GM18505 (cell line): ENCODE measurements at regions not wholly inside any gene's neighbourhood (a gene's known extent, or its start where the extent isn't known, plus 50 kb on each side); places are given as distances from the start of the nearest gene placed in this dataset.
"Not testable (repeated sequence)": the region's sequence is repeated elsewhere in the genome, so short reads cannot be mapped to it uniquely, and the experiment has no call there.

Source experiments
- ATAC-seq: cut with Tn5 transposase; IDR thresholded peaks from one replicate; pipeline ENCODE4 v1.9.1; 2021; ENCODE audit not compliant: unreplicated experiment
- POLR2A ChIP-seq: IDR thresholded peaks from 4 replicates; pipeline ENCODE4 v1.6.1; 2011; ENCODE audit warnings: borderline replicate concordance; ENCODE audit not compliant: insufficient read depth, insufficient read length; ENCODE audit errors: extremely low read depth

DNA sequence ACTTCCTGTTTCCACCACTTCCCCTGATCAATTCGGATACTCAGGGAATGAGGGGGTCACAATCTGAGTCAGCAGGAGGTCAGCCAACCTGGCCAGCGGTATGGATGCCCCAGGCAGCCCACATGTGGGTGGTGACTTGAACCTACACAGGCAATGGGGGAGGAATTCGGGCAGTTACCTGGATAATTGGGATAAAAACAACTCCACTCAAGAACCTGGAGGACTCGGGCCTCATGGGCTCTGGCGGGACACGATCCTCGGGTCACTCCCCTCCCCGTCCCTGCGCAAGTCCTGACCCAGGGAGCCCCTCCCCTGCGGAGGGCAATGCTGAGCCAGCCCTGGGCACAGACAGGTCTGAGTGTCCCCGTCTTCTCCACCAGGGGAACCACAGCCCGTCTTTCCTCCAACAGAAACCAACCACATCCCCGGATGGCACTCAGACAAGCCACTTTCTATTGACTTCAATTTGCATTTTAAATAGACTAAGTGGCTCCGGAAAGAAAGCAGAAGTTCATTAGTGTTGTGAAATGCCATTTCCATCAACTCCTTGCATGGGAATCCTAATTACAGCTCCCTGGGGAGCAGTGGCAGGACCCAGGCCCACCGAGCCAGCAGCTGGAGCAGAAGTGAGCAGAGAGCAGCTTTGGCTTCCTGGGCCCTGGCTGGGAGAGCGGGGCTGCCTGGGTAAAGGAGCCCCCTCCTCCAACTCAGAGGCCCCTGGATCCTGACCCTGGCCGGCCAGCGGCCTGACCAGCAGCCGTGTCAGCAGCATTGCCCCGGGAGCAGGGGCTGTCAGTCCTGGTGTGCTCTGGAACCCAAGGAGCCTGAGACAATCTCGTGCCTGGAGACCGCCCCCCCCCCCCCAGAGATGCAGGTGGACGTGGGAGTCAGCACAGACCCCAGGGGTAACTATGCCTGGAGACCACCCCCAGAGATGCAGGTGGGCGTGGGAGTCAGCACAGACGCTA, 374.1 kb downstream of the ADGRD1 start:
- no peak for TF ChIP-seq POLR2A
- ATAC-seq, result no peak

DNA sequence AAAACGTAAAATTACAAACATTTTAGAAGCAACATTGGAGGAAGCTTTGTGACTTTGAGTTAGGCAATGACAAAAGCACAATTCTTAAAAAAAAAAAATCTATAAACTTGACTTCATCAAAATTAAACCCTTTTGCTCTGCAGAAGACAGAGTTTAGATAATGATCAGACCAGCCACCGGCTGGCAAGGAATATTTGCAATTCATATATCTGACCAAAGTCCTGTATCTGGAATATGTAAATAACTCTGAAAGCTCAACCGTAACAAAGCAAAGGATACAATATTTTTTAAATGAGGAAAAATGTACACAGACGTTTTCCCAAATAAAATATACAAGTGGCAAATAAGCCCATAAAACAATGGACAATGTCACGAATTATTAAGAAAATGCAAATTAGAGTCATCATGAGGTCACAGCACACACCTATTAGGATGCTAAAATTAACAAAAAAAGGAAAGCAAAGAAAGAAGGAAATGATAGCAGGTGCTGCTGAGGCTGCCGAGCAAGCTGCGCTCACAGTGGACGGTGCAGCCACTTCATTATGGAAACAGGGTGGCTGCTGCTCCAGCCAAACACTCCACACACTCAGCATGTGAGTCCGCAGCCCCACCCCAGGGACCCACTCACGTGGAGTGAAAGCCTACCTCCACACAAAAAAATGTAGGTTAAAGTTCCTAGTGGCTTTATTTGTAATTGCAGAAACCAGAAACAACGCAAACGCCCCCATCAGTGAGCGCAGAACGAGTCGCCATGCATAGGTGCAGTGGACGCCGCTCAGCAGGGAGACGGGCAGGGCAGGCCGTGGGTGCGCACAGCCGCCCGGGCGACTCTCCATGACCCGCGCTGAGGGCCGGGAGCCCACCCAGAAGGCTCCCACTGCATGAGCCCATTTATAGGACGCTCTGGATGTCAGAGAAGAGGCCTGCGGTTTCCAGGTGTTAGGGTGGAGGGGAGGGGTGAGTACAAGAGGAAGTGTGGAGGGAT, 375.4 kb downstream of the ADGRD1 start:
- not testable (repeated sequence) for ATAC-seq

- ATAC-seq, result no peak
- TF ChIP-seq POLR2A, result no peak
These were observed 376.6 kb downstream of the ADGRD1 start for GRCh38 chr12:131330106-131330815.

DNA sequence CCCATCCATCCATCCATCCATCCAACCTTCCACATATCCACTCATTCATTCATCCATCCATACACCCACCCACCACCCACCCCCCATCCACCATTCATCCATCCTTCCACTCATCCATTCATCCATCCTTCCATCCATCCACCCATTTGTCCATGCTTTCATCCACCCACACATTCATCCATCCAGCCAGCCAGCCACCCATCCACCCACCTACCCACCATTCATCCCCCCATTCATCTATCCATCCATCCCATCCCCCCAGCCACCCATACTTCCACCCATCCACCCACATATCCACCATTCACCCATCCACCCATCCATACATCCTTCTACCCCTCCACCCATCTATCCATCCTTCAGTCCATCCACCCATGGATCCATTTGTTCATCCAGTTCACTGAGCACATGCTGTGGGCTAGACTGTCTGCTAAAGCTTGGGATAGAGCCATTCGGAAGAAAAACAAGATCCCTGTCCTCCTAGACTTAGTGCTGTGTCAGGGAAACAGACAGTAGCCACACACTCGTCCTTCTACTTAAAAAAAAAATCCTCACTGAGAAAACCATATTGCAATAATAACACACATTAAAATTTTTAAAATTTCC, 377.5 kb downstream of the ADGRD1 start:
- no peak for ATAC-seq
- TF ChIP-seq POLR2A, result no peak

GRCh38 chr12:131332224-131332623, 378.5 kb downstream of the ADGRD1 start:
- TF ChIP-seq POLR2A, result no peak
- no peak for ATAC-seq

GRCh38 chr12:131333136-131333535, 377.8 kb upstream of the SFSWAP start:
- ATAC-seq, result no peak

GRCh38 chr12:131333621-131334440, 377.1 kb upstream of the SFSWAP start:
- TF ChIP-seq POLR2A, result no peak
- ATAC-seq, result no peak

More at GRCh38 chr12:131333136-131333535, 377.8 kb upstream of the SFSWAP start:
- TF ChIP-seq POLR2A, result no peak

GRCh38 chr12:131334835-131335234, 376.1 kb upstream of the SFSWAP start:
- ATAC-seq, result no peak
- TF ChIP-seq POLR2A, result no peak

DNA sequence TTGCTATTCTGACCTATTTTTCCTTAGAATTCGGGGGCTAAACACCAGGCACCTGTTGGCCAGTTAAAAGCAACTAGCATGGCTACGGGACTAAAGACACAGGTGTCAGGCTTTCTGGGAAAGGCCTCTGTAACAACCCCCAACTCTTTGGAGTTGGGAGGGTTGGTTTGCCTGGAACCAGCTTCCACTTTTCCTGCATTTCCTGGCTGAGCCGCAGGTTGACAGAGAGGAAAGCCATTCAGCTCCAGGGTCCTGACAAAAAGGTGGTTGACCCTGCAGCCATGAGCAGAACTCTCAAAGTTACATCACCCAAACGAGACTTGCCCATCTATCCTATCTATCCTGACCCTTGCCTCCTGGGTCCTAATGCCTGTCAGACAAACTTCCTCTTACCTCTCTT, 375.4 kb upstream of the SFSWAP start:
- ATAC-seq, result no peak
- TF ChIP-seq POLR2A, result no peak

GRCh38 chr12:131337861-131338260, 373.0 kb upstream of the SFSWAP start:
- not testable (repeated sequence) for ATAC-seq

DNA sequence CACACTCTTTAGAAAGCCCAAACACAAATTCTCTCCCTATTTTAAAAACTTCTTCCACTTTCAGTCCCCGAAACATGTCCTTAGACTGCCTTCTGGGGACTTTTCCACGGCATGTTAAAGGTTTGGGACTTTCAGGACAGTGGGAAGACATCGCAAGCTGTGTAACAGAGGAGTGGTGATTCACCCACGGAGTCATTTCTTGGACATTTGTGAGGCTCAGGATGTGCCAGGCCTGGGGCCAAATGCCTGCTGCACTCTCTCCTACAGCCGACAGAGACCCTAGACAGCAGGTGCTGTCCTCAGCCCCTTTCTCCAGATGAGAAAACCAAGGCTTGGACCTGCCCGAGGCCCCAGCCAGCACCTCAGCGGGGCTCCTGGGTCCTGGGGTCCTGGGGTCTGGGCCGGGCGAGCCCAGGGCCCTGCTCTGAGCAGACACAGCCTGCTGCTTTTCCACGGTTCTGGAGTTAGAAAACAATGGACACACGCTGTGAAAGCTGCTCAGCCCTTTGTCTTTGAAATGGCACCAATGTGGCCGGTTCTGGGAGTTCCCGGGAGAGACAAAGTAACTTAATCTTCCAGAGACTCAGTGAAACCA, 370.2 kb upstream of the SFSWAP start:
- ATAC-seq, result no peak
- TF ChIP-seq POLR2A, result no peak

DNA sequence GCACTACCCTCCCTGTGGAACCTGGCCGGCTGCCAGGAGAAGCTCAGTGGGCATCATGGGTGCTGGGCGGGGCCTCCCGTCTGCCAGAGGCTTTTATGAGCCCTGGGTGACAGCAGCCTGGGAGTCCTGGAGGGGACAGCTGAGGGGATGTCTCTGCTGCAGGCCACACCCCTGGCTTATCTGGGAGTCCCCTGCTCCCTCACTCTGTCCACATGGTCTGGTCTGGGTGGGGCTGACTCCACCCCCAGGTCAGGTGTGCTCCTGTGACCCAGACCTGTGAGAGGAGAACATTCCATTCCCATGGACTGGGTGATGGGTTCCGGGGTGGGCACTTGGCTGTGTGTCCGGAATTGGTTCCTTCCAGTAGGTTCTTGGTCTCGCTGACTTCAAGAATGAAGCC, 369.3 kb upstream of the SFSWAP start:
- not testable (repeated sequence) for ATAC-seq

GRCh38 chr12:131343436-131343835, 367.5 kb upstream of the SFSWAP start:
- ATAC-seq, result not testable (repeated sequence)

- ATAC-seq, result not testable (repeated sequence)
These were observed 366.0 kb upstream of the SFSWAP start for GRCh38 chr12:131344715-131345520.
